H9 (cell line): ENCODE measurements at regions not wholly inside any gene's neighbourhood (a gene's known extent, or its start where the extent isn't known, plus 50 kb on each side); places are given as distances from the start of the nearest gene placed in this dataset.

Source experiments
- DNase-seq: peaks from one replicate; pipeline ENCODE4 v3.0.0-alpha.2; 2017
- H2AFZ ChIP-seq: one replicate; pipeline ENCODE4 v1.6.1; 2013; ENCODE audit warnings: mild to moderate bottlenecking, low read length, control low read depth, moderate library complexity
- H2AK5ac ChIP-seq: 2 replicates; pipeline ENCODE4 v1.6.1; 2013; ENCODE audit warnings: low read length, control low read depth, mixed read lengths; ENCODE audit not compliant: insufficient read length
- H2BK120ac ChIP-seq: one replicate; pipeline ENCODE4 v1.6.1; 2013; ENCODE audit warnings: low read depth, mild to moderate bottlenecking, low read length, control low read depth, inconsistent platforms; ENCODE audit not compliant: poor library complexity, severe bottlenecking
- H2BK12ac ChIP-seq: 2 replicates; pipeline ENCODE4 v1.6.1; 2013; ENCODE audit warnings: low read length, control low read depth, mixed read lengths, low read depth; ENCODE audit not compliant: insufficient read length
- H2BK15ac ChIP-seq: 2 replicates; pipeline ENCODE4 v1.6.1; 2013; ENCODE audit warnings: low read depth, low read length, control low read depth
- H2BK20ac ChIP-seq: one replicate; pipeline ENCODE4 v1.6.1; 2013; ENCODE audit warnings: low read depth, mild to moderate bottlenecking, low read length, control low read depth, inconsistent platforms; ENCODE audit not compliant: poor library complexity, severe bottlenecking
- H2BK5ac ChIP-seq: 2 replicates; pipeline ENCODE4 v1.6.1; 2013; ENCODE audit warnings: low read length, control low read depth, mixed read lengths; ENCODE audit not compliant: insufficient read length
- H3K14ac ChIP-seq: 2 replicates; pipeline ENCODE4 v1.6.1; 2013; ENCODE audit warnings: low read length, control low read depth; ENCODE audit not compliant: insufficient read depth
- H3K18ac ChIP-seq: 2 replicates; pipeline ENCODE4 v1.6.1; 2013; ENCODE audit warnings: low read depth, mild to moderate bottlenecking, mixed read lengths, low read length, control low read depth; ENCODE audit not compliant: insufficient read length
- H3K23ac ChIP-seq: 2 replicates; pipeline ENCODE4 v1.6.1; 2013; ENCODE audit warnings: low read length, control low read depth, mixed read lengths, low read depth; ENCODE audit not compliant: insufficient read length
- H3K23me2 ChIP-seq: 2 replicates; pipeline ENCODE4 v1.6.1; 2013; ENCODE audit warnings: low read depth, mild to moderate bottlenecking, mixed read lengths, low read length, control low read depth; ENCODE audit not compliant: insufficient read length, poor library complexity, severe bottlenecking
- H3K27ac ChIP-seq: 2 replicates; pipeline ENCODE4 v1.5.1; 2013; ENCODE audit warnings: low read length, control low read depth, mixed read lengths, low read depth; ENCODE audit not compliant: insufficient read length
- H3K27me3 ChIP-seq: 2 replicates; pipeline ENCODE4 v1.6.1; 2013; ENCODE audit warnings: low read length, control low read depth, inconsistent platforms; ENCODE audit not compliant: insufficient read depth
- H3K4ac ChIP-seq: 2 replicates; pipeline ENCODE4 v1.6.1; 2013; ENCODE audit warnings: low read depth, mild to moderate bottlenecking, control low read depth, inconsistent platforms, low read length, moderate library complexity
- H3K4me1 ChIP-seq: 2 replicates; pipeline ENCODE4 v1.6.1; 2013; ENCODE audit warnings: low read length, control low read depth, inconsistent platforms; ENCODE audit not compliant: insufficient read depth
- H3K4me2 ChIP-seq: 2 replicates; pipeline ENCODE4 v1.6.1; 2013; ENCODE audit warnings: low read length, control low read depth, mixed read lengths; ENCODE audit not compliant: insufficient read length, insufficient read depth
- H3K56ac ChIP-seq: 2 replicates; pipeline ENCODE4 v1.6.1; 2013; ENCODE audit warnings: low read depth, mild to moderate bottlenecking, mixed read lengths, low read length, control low read depth; ENCODE audit not compliant: insufficient read length
- H3K79me1 ChIP-seq: 2 replicates; pipeline ENCODE4 v1.6.1; 2013; ENCODE audit warnings: low read depth, mild to moderate bottlenecking, moderate library complexity, low read length, control low read depth, inconsistent platforms; ENCODE audit not compliant: insufficient read depth, poor library complexity, severe bottlenecking
- H3K79me2 ChIP-seq: 2 replicates; pipeline ENCODE4 v1.6.1; 2013; ENCODE audit warnings: low read length, control low read depth, inconsistent platforms; ENCODE audit not compliant: insufficient read depth
- H3K9ac ChIP-seq: 2 replicates; pipeline ENCODE4 v1.6.1; 2013; ENCODE audit warnings: low read length, control low read depth, mixed read lengths; ENCODE audit not compliant: insufficient read length; ENCODE audit errors: extremely low read depth
- H3K9me3 ChIP-seq: one replicate; pipeline ENCODE4 v1.6.1; 2013; ENCODE audit warnings: low read depth, low read length, inconsistent platforms; ENCODE audit not compliant: control insufficient read depth
- H3T11ph ChIP-seq: one replicate; pipeline ENCODE4 v1.6.1; 2013; ENCODE audit warnings: mild to moderate bottlenecking, low read length, control low read depth, inconsistent platforms
- H4K20me1 ChIP-seq: one replicate; pipeline ENCODE4 v1.6.1; 2013; ENCODE audit not compliant: control insufficient read depth, insufficient read length, insufficient read depth
- H4K5ac ChIP-seq: 2 replicates; pipeline ENCODE4 v1.6.1; 2013; ENCODE audit warnings: low read depth, mild to moderate bottlenecking, mixed read lengths, low read length, control low read depth; ENCODE audit not compliant: insufficient read length
- H4K8ac ChIP-seq: replicated peaks from 2 replicates; pipeline ENCODE4 v1.6.1; 2013; ENCODE audit warnings: low read length, control low read depth, mixed read lengths, low read depth; ENCODE audit not compliant: insufficient read length
- H4K91ac ChIP-seq: 2 replicates; pipeline ENCODE4 v1.6.1; 2013; ENCODE audit warnings: low read depth, mild to moderate bottlenecking, moderate library complexity, mixed read lengths, low read length, control low read depth; ENCODE audit not compliant: insufficient read length
- H3K27ac Mint-ChIP-seq, 3 experiments: 2 replicates in 2 of 3; 3 replicates in 1 of 3; pipeline ENCODE4 v1.8.0; 2020 to 2021; ENCODE audit warnings: mixed read lengths in 3 of 3, mild to moderate bottlenecking in 1 of 3, moderate library complexity in 1 of 3
- H3K27me3 Mint-ChIP-seq: 2 replicates; pipeline ENCODE4 v1.8.0; 2021; ENCODE audit warnings: low read depth, mild to moderate bottlenecking, moderate library complexity, mixed read lengths
- H3K36me3 Mint-ChIP-seq, 3 experiments: 2 replicates in 2 of 3; 3 replicates in 1 of 3; pipeline ENCODE4 v1.8.0; 2020 to 2021; ENCODE audit warnings: low read depth in 3 of 3, mixed read lengths in 3 of 3; ENCODE audit not compliant: insufficient read depth in 1 of 3
- H3K4me1 Mint-ChIP-seq, 2 experiments: 2 replicates each; pipeline ENCODE4 v1.8.0; 2020; ENCODE audit warnings: mixed read lengths in 2 of 2
- H3K4me3 Mint-ChIP-seq, 2 experiments: 2 replicates in 1 of 2; 3 replicates in 1 of 2; pipeline ENCODE4 v1.8.0; 2020 to 2021; ENCODE audit warnings: mild to moderate bottlenecking in 2 of 2, mixed read lengths in 2 of 2, moderate library complexity in 1 of 2
- H3K9me3 Mint-ChIP-seq, 2 experiments: 2 replicates in 1 of 2; 3 replicates in 1 of 2; pipeline ENCODE4 v1.8.0; 2020; ENCODE audit warnings: mild to moderate bottlenecking in 2 of 2, mixed read lengths in 2 of 2, moderate library complexity in 1 of 2
- WGBS: extraction: QIAGEN DNeasy Blood & Tissue Kit; methylation state at CpG from one replicate; pipeline ENCODE4 v1.1.7; 2013; ENCODE audit warnings: missing lambda C conversion rate, low lambda C conversion rate, mixed read lengths; ENCODE audit not compliant: insufficient read length; ENCODE audit errors: extremely low coverage; 5-methylcytosine and 5-hydroxymethylcytosine counted together
- TF ChIP-seq, protein P1 (sequence below): fragments of 200-600 bp; sonication (generic); conservative IDR thresholded peaks from 3 replicates; pipeline ENCODE4 v1.8.0; 2021; ENCODE audit warnings: antibody characterized with exemption, mild to moderate bottlenecking

DNA sequence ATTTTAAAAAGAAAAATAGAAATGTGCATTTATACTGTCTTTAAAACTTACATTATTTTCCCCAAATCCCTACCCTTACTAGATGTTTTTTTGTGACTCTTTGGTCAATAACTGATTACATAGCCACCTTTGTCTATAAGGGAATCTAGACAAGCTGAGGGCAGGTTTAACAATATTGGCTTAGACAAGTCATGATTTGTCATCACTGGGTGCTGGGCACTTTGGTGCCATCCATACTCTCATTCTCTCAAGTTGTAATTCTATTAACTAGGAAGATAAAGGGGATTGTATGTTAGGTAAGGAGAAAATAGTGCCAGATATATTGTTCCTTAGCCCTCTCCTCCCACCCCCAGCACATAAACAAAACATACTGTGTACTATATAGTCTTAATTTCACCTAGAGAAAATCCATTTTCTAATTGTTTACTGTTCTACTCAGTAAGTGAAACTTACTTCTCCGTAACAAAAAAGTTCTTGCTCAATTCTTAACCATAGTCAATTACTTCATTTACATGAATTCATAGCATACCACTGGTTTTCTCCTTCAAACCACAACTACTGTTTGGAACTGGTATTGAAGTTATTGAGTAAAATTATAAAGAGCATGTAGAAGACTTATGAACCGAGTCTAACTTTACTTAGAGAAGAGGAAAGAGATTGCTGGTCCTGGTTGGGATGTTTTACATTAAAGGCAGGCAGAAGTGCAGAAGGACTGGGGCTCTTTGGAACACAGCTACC, 877.1 kb downstream of the PDCD6IP start:
- H3K23ac ChIP-seq: no peak overlapping the region
- no CpG with 5 or more reads among the region's 2 CpGs for WGBS
- Mint-ChIP-seq H3K4me1 (peaks cover 0 to 2% of the 10 kb centered on the region in 2 experiments; a peak in 1 of 4 replicates), H3K36me3 (peaks cover 14 to 22% (median 15%) of the 10 kb centered on the region in 3 experiments), H3K27me3 (no peaks in the 10 kb centered on the region; the same call in none of the 2 replicates), H3K27ac (no peak overlapping the region), H3K9me3 (peaks cover 21 to 24% of the 10 kb centered on the region in 2 experiments), H3K4me3 (no peak overlapping the region)
- no peak overlapping the region for H3K9ac ChIP-seq
- no peak overlapping the region for H4K5ac ChIP-seq
- H4K20me1 ChIP-seq: no peaks in the 10 kb centered on the region
- H3K18ac ChIP-seq: no peak overlapping the region
- H3K4ac ChIP-seq: no peak overlapping the region
- H3K79me1 ChIP-seq: no peaks in the 10 kb centered on the region
- TF ChIP-seq, protein P1, sequence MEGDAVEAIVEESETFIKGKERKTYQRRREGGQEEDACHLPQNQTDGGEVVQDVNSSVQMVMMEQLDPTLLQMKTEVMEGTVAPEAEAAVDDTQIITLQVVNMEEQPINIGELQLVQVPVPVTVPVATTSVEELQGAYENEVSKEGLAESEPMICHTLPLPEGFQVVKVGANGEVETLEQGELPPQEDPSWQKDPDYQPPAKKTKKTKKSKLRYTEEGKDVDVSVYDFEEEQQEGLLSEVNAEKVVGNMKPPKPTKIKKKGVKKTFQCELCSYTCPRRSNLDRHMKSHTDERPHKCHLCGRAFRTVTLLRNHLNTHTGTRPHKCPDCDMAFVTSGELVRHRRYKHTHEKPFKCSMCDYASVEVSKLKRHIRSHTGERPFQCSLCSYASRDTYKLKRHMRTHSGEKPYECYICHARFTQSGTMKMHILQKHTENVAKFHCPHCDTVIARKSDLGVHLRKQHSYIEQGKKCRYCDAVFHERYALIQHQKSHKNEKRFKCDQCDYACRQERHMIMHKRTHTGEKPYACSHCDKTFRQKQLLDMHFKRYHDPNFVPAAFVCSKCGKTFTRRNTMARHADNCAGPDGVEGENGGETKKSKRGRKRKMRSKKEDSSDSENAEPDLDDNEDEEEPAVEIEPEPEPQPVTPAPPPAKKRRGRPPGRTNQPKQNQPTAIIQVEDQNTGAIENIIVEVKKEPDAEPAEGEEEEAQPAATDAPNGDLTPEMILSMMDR: no peak
- no peak overlapping the region for H2AK5ac ChIP-seq
- no peak overlapping the region for H3K4me2 ChIP-seq
- no peak overlapping the region for H3K27ac ChIP-seq
- no peak overlapping the region for H3T11ph ChIP-seq
- H2BK120ac ChIP-seq: no peak overlapping the region
- H3K9me3 ChIP-seq: peaks cover 17% of the 10 kb centered on the region
- H3K79me2 ChIP-seq: no peaks in the 10 kb centered on the region
- H4K8ac ChIP-seq: no peak overlapping the region
- H2BK12ac ChIP-seq: no peak overlapping the region
- H3K14ac ChIP-seq: no peak overlapping the region
- H3K4me1 ChIP-seq: no peaks in the 10 kb centered on the region
- no peak for DNase-seq
- H2BK20ac ChIP-seq: no peak overlapping the region
- H2BK15ac ChIP-seq: no peak overlapping the region
- H3K23me2 ChIP-seq: no peaks in the 10 kb centered on the region
- no peak overlapping the region for H2AFZ ChIP-seq
- no peak overlapping the region for H3K56ac ChIP-seq
- no peaks in the 10 kb centered on the region for H3K27me3 ChIP-seq
- H4K91ac ChIP-seq: no peak overlapping the region
- H2BK5ac ChIP-seq: no peak overlapping the region
